Esophagus squamous epithelium (tissue), 5 donors: ENCODE measurements at regions not wholly inside any gene's neighbourhood (a gene's known extent, or its start where the extent isn't known, plus 50 kb on each side); places are given as distances from the start of the nearest gene placed in this dataset.

Experiments used
- DNase-seq: peaks from one replicate; lab custom pipeline; 2025; lab: John Stamatoyannopoulos, UW
- H3K27ac ChIP-seq, 4 donors: fragments of 200-600 bp; sonication (generic); one replicate each; pipeline ENCODE4 v1.5.1; 2016 to 2019; ENCODE audit warnings: mild to moderate bottlenecking in 1 of 4
- H3K27me3 ChIP-seq, 4 donors: fragments of 200-600 bp; sonication (generic); 1 replicate in 3 of 4; 2 replicates in 1 of 4; pipeline versions ENCODE4 v1.5.1 to v1.6.0; 2017 to 2021; ENCODE audit warnings: antibody characterized with exemption in 1 of 4
- H3K36me3 ChIP-seq, 3 donors: fragments of 200-600 bp; sonication (generic); one replicate each; pipeline ENCODE4 v1.5.1; 2016 to 2019
- H3K4me1 ChIP-seq, 3 donors: fragments of 200-600 bp; sonication (generic); one replicate each; pipeline ENCODE4 v1.5.1; 2017 to 2019
- H3K4me3 ChIP-seq, 4 donors: fragments of 200-600 bp; sonication (generic); 1 replicate in 3 of 4; 2 replicates in 1 of 4; pipeline ENCODE4 v1.5.1; 2016 to 2019; ENCODE audit warnings: mild to moderate bottlenecking in 2 of 4, moderate library complexity in 1 of 4
- H3K9me3 ChIP-seq, 3 donors: fragments of 200-600 bp; sonication (generic); one replicate each; pipeline ENCODE4 v1.5.1; 2016 to 2019
- CTCF ChIP-seq, 6 experiments: fragments of 450-650 bp in 4 of 6; fragments of 200-600 bp in 2 of 6; sonication (generic) in 2 of 6; IDR thresholded peaks; one replicate each; pipeline ENCODE4 v1.5.1; 2016 to 2019; ENCODE audit warnings: antibody characterized with exemption in 6 of 6, mild to moderate bottlenecking in 4 of 6, moderate library complexity in 4 of 6
- POLR2A ChIP-seq, 4 donors: fragments of 450-650 bp; IDR thresholded peaks; one replicate each; pipeline ENCODE4 v1.6.1; 2017; ENCODE audit warnings: antibody characterized with exemption in 4 of 4, mild to moderate bottlenecking in 4 of 4, moderate library complexity in 3 of 4
- WGBS, 2 donors: methylation state at CpG; one replicate each; pipeline ENCODE4 v1.1.5; 2018; 5-methylcytosine and 5-hydroxymethylcytosine counted together
- intact Hi-C: fragments of 100-400 bp; cut with DNase I; formaldehyde crosslinking; loops from one replicate; pipeline ENCODE4 v1.15.0; 2022
- donor health status: DM: yes; HTN: yes; CAD: no.

- Histone ChIP-seq H3K4me3 (no peak overlapping the region), H3K27ac (no peak overlapping the region), H3K4me1 (peaks cover 0 to 15% (median 5%) of the 10 kb centered on the region in 3 donors), H3K9me3 (no peaks in the 10 kb centered on the region), H3K36me3 (no peaks in the 10 kb centered on the region), H3K27me3 (no peaks in the 10 kb centered on the region)
- no peak for DNase-seq
- TF ChIP-seq POLR2A (IDR thresholded peaks at IDR 0.05) (no peak), CTCF (IDR thresholded peaks at IDR 0.05) (no peak)
- WGBS, 2 donors = 73 to 75% methylated on average over 6 to 7 of the region's 7 CpGs
- intact Hi-C loops = no loop called here
These were observed 167.9 kb upstream of the MYLIP start for GRCh38 chr6:15960740-15961634.

GRCh38 chr6:15957655-15958169 is 171.2 kb upstream of the MYLIP start:
- intact Hi-C loops = no loop called here
- H3K36me3 ChIP-seq = no peaks in the 10 kb centered on the region
- H3K4me3 ChIP-seq = no peak overlapping the region
- WGBS, 2 donors = 88 to 90% methylated on average over 2 of the region's 2 CpGs
- DNase-seq = no peak
- TF ChIP-seq CTCF (IDR thresholded peaks at IDR 0.05) = no peak
- TF ChIP-seq POLR2A (IDR thresholded peaks at IDR 0.05) = no peak
- H3K4me1 ChIP-seq = peaks cover 0 to 15% (median 5%) of the 10 kb centered on the region in 3 donors
- H3K27me3 ChIP-seq = no peaks in the 10 kb centered on the region
- H3K27ac ChIP-seq = no peak overlapping the region
- H3K9me3 ChIP-seq = no peaks in the 10 kb centered on the region

GRCh38 chr6:15956205-15957106 is 172.4 kb upstream of the MYLIP start:
- peaks cover 0 to 7% (median 0%) of the 10 kb centered on the region in 3 donors for H3K4me1 ChIP-seq
- no peak overlapping the region for H3K27ac ChIP-seq
- 60 to 70% methylated on average over 13 to 14 of the region's 14 CpGs for WGBS, 2 donors
- H3K27me3 ChIP-seq = no peaks in the 10 kb centered on the region
- no peaks in the 10 kb centered on the region for H3K9me3 ChIP-seq
- H3K4me3 ChIP-seq = no peak overlapping the region
- DNase-seq = no peak
- intact Hi-C loops = no loop called here
- H3K36me3 ChIP-seq = no peaks in the 10 kb centered on the region
- no peak for TF ChIP-seq CTCF (IDR thresholded peaks at IDR 0.05)
- no peak for TF ChIP-seq POLR2A (IDR thresholded peaks at IDR 0.05)

- no peak for TF ChIP-seq CTCF (IDR thresholded peaks at IDR 0.05)
- no peak for TF ChIP-seq POLR2A (IDR thresholded peaks at IDR 0.05)
- no peak for DNase-seq
- Histone ChIP-seq H3K4me1 (peaks cover 0 to 6% (median 0%) of the 10 kb centered on the region in 3 donors), H3K4me3 (no peak overlapping the region), H3K9me3 (no peaks in the 10 kb centered on the region), H3K27me3 (no peaks in the 10 kb centered on the region), H3K36me3 (no peaks in the 10 kb centered on the region), H3K27ac (no peak overlapping the region)
- intact Hi-C loops = no loop called here
- WGBS, 2 donors = 75 to 100% methylated on average over 2 to 3 of the region's 3 CpGs
These were observed 173.4 kb upstream of the MYLIP start for GRCh38 chr6:15955484-15955883.
